T-helper 1 cell treated with Interleukin-12 subunit alpha and Interleukin-12 subunit beta and Interleukin-4 antibody, amounts not matched to agents 30 μg/mL and 1 μg/mL, for 36 hours (primary cell): ENCODE measurements at regions not wholly inside any gene's neighbourhood (a gene's known extent, or its start where the extent isn't known, plus 50 kb on each side); places are given as distances from the start of the nearest gene placed in this dataset.

ENCODE experiments used
- H3K27ac Mint-ChIP-seq: one replicate; pipeline ENCODE4 v1.8.0; 2021; ENCODE audit warnings: mild to moderate bottlenecking, mixed read lengths
- H3K27me3 Mint-ChIP-seq: one replicate; pipeline ENCODE4 v1.8.0; 2021; ENCODE audit warnings: low read depth, mixed read lengths
- H3K36me3 Mint-ChIP-seq: one replicate; pipeline ENCODE4 v1.8.0; 2021; ENCODE audit warnings: low read depth, mixed read lengths
- H3K4me1 Mint-ChIP-seq: one replicate; pipeline ENCODE4 v1.8.0; 2021; ENCODE audit warnings: low read depth, mixed read lengths
- H3K4me3 Mint-ChIP-seq: one replicate; pipeline ENCODE4 v1.8.0; 2021; ENCODE audit warnings: mild to moderate bottlenecking, moderate library complexity, mixed read lengths
- H3K9me3 Mint-ChIP-seq: one replicate; pipeline ENCODE4 v1.8.0; 2021; ENCODE audit warnings: mixed read lengths

- Mint-ChIP-seq H3K27ac (no peak overlapping the region), H3K36me3 (no peaks in the 10 kb centered on the region), H3K4me3 (no peak overlapping the region), H3K4me1 (no peaks in the 10 kb centered on the region), H3K9me3 (no peaks in the 10 kb centered on the region), H3K27me3 (peaks cover 23% of the 10 kb centered on the region)
Observed at GRCh38 chr20:63070771-63071540, 64.2 kb upstream of the BHLHE23 start.

GRCh38 chr20:63070301-63070625 is 63.5 kb upstream of the BHLHE23 start:
- H3K36me3 Mint-ChIP-seq, result no peaks in the 10 kb centered on the region
- H3K9me3 Mint-ChIP-seq, result no peaks in the 10 kb centered on the region
- H3K4me1 Mint-ChIP-seq, result no peaks in the 10 kb centered on the region
- H3K4me3 Mint-ChIP-seq, result no peak overlapping the region
- H3K27me3 Mint-ChIP-seq, result peaks cover 23% of the 10 kb centered on the region
- H3K27ac Mint-ChIP-seq, result no peak overlapping the region

- no peaks in the 10 kb centered on the region for H3K9me3 Mint-ChIP-seq
- H3K27ac Mint-ChIP-seq, result no peak overlapping the region
- no peak overlapping the region for H3K4me3 Mint-ChIP-seq
- H3K36me3 Mint-ChIP-seq, result no peaks in the 10 kb centered on the region
- H3K27me3 Mint-ChIP-seq, result peaks cover 23% of the 10 kb centered on the region
- no peaks in the 10 kb centered on the region for H3K4me1 Mint-ChIP-seq
Observed at GRCh38 chr20:63068711-63069367, 62.1 kb upstream of the BHLHE23 start.

- no peaks in the 10 kb centered on the region for H3K36me3 Mint-ChIP-seq
- H3K27me3 Mint-ChIP-seq, result peaks cover 21% of the 10 kb centered on the region
- H3K4me3 Mint-ChIP-seq, result no peak overlapping the region
- H3K4me1 Mint-ChIP-seq, result no peaks in the 10 kb centered on the region
- no peaks in the 10 kb centered on the region for H3K9me3 Mint-ChIP-seq
- H3K27ac Mint-ChIP-seq, result no peak overlapping the region
Observed at GRCh38 chr20:63067721-63068560, 61.2 kb upstream of the BHLHE23 start.

- no peak overlapping the region for H3K27ac Mint-ChIP-seq
- no peaks in the 10 kb centered on the region for H3K36me3 Mint-ChIP-seq
- H3K27me3 Mint-ChIP-seq, result peaks cover 15% of the 10 kb centered on the region
- H3K4me1 Mint-ChIP-seq, result no peaks in the 10 kb centered on the region
- H3K4me3 Mint-ChIP-seq, result no peak overlapping the region
- H3K9me3 Mint-ChIP-seq, result no peaks in the 10 kb centered on the region
Observed at GRCh38 chr20:63067266-63067635, 60.5 kb upstream of the BHLHE23 start.

- Mint-ChIP-seq H3K36me3 (no peaks in the 10 kb centered on the region), H3K27me3 (peaks cover 14% of the 10 kb centered on the region), H3K4me3 (no peak overlapping the region), H3K27ac (no peak overlapping the region), H3K9me3 (peaks cover 4% of the 10 kb centered on the region), H3K4me1 (no peaks in the 10 kb centered on the region)
Observed at GRCh38 chr20:63066506-63067265, 59.9 kb upstream of the BHLHE23 start.

GRCh38 chr20:63065911-63066310 is 59.1 kb upstream of the BHLHE23 start:
- no peak overlapping the region for H3K27ac Mint-ChIP-seq
- H3K4me3 Mint-ChIP-seq, result no peak overlapping the region
- H3K4me1 Mint-ChIP-seq, result no peaks in the 10 kb centered on the region
- peaks cover 12% of the 10 kb centered on the region for H3K9me3 Mint-ChIP-seq
- H3K27me3 Mint-ChIP-seq, result peaks cover 6% of the 10 kb centered on the region
- no peaks in the 10 kb centered on the region for H3K36me3 Mint-ChIP-seq

GRCh38 chr20:63064745-63065711 is 58.3 kb upstream of the BHLHE23 start:
- peaks cover 12% of the 10 kb centered on the region for H3K9me3 Mint-ChIP-seq
- H3K27ac Mint-ChIP-seq, result no peak overlapping the region
- H3K4me3 Mint-ChIP-seq, result no peak overlapping the region
- no peaks in the 10 kb centered on the region for H3K36me3 Mint-ChIP-seq
- no peaks in the 10 kb centered on the region for H3K4me1 Mint-ChIP-seq
- H3K27me3 Mint-ChIP-seq, result no peaks in the 10 kb centered on the region

GRCh38 chr20:63064310-63064709 is 57.5 kb upstream of the BHLHE23 start:
- Mint-ChIP-seq H3K9me3 (peaks cover 12% of the 10 kb centered on the region), H3K4me3 (no peak overlapping the region), H3K36me3 (no peaks in the 10 kb centered on the region), H3K27ac (no peak overlapping the region), H3K27me3 (no peaks in the 10 kb centered on the region), H3K4me1 (no peaks in the 10 kb centered on the region)

GRCh38 chr20:63062188-63063140 is 55.7 kb upstream of the BHLHE23 start:
- H3K9me3 Mint-ChIP-seq, result peaks cover 12% of the 10 kb centered on the region
- no peaks in the 10 kb centered on the region for H3K27me3 Mint-ChIP-seq
- no peaks in the 10 kb centered on the region for H3K4me1 Mint-ChIP-seq

GRCh38 chr20:63061771-63062100 is 55.0 kb upstream of the BHLHE23 start:
- H3K4me1 Mint-ChIP-seq, result no peaks in the 10 kb centered on the region
- H3K27ac Mint-ChIP-seq, result no peak overlapping the region
- no peak overlapping the region for H3K4me3 Mint-ChIP-seq
- no peaks in the 10 kb centered on the region for H3K36me3 Mint-ChIP-seq
- peaks cover 12% of the 10 kb centered on the region for H3K9me3 Mint-ChIP-seq
- H3K27me3 Mint-ChIP-seq, result no peaks in the 10 kb centered on the region

More at GRCh38 chr20:63062188-63063140, 55.7 kb upstream of the BHLHE23 start:
- Mint-ChIP-seq H3K4me3 (no peak overlapping the region), H3K36me3 (no peaks in the 10 kb centered on the region), H3K27ac (no peak overlapping the region)

GRCh38 chr20:63061051-63061770 is 54.4 kb upstream of the BHLHE23 start:
- Mint-ChIP-seq H3K4me1 (no peaks in the 10 kb centered on the region), H3K9me3 (peaks cover 12% of the 10 kb centered on the region)

More at GRCh38 chr20:63061051-63061770, 54.4 kb upstream of the BHLHE23 start:
- no peaks in the 10 kb centered on the region for H3K36me3 Mint-ChIP-seq
- no peak overlapping the region for H3K4me3 Mint-ChIP-seq
- H3K27ac Mint-ChIP-seq, result no peak overlapping the region
- H3K27me3 Mint-ChIP-seq, result no peaks in the 10 kb centered on the region
